MM.1S (cell line): ENCODE measurements at regions not wholly inside any gene's neighbourhood (a gene's known extent, or its start where the extent isn't known, plus 50 kb on each side); places are given as distances from the start of the nearest gene placed in this dataset.

Experiments used
- EZH2 ChIP-seq: fragments of 300-600 bp; sonication (generic); optimal IDR thresholded peaks from 2 replicates; pipeline ENCODE3; 2017; ENCODE audit warnings: low read depth, mild to moderate bottlenecking, antibody characterized with exemption, low read length, mixed read lengths
- EZH2phosphoT487 ChIP-seq: fragments of 300-600 bp; sonication (generic); IDR thresholded peaks from 2 replicates; pipeline ENCODE4 v1.6.1; 2018; ENCODE audit warnings: antibody characterized with exemption, low read length
- TF ChIP-seq, protein P1 (sequence below): fragments of 300-600 bp; sonication (generic); IDR thresholded peaks from 2 replicates; pipeline ENCODE4 v1.5.1; 2016; ENCODE audit warnings: antibody characterized with exemption, low read length, mixed read lengths

DNA sequence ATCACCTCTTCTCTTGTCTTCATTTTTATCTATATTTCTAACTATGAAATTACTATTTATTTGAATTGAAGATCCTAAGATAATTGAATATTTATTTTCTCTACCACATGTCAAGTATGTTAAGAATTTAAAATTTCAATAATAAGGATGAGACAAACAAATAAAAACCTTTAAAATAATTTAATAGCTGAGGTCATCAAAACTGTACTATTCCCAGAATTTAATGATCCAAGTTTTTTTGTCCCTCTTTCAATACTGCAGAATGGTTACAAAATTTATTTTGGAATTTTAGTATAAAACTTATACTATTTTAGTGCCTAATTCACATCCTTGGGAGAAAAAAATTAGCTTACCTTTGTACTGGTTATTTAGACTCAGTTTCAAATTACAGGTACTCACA, 774.9 kb downstream of the ROBO2 start:
- TF ChIP-seq, protein P1, sequence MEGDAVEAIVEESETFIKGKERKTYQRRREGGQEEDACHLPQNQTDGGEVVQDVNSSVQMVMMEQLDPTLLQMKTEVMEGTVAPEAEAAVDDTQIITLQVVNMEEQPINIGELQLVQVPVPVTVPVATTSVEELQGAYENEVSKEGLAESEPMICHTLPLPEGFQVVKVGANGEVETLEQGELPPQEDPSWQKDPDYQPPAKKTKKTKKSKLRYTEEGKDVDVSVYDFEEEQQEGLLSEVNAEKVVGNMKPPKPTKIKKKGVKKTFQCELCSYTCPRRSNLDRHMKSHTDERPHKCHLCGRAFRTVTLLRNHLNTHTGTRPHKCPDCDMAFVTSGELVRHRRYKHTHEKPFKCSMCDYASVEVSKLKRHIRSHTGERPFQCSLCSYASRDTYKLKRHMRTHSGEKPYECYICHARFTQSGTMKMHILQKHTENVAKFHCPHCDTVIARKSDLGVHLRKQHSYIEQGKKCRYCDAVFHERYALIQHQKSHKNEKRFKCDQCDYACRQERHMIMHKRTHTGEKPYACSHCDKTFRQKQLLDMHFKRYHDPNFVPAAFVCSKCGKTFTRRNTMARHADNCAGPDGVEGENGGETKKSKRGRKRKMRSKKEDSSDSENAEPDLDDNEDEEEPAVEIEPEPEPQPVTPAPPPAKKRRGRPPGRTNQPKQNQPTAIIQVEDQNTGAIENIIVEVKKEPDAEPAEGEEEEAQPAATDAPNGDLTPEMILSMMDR: no peak
- TF ChIP-seq EZH2 (no peak), EZH2phosphoT487 (no peak)
